ENCODE measurements at regions not wholly inside any gene's neighbourhood (a gene's known extent, or its start where the extent isn't known, plus 50 kb on each side); places are given as distances from the start of the nearest gene placed in this dataset.

- no peak for TF ChIP-seq EZH2 (IDR thresholded peaks at IDR 0.05; ENCODE audit: borderline replicate concordance, low read length)
- TF ChIP-seq, protein P1, sequence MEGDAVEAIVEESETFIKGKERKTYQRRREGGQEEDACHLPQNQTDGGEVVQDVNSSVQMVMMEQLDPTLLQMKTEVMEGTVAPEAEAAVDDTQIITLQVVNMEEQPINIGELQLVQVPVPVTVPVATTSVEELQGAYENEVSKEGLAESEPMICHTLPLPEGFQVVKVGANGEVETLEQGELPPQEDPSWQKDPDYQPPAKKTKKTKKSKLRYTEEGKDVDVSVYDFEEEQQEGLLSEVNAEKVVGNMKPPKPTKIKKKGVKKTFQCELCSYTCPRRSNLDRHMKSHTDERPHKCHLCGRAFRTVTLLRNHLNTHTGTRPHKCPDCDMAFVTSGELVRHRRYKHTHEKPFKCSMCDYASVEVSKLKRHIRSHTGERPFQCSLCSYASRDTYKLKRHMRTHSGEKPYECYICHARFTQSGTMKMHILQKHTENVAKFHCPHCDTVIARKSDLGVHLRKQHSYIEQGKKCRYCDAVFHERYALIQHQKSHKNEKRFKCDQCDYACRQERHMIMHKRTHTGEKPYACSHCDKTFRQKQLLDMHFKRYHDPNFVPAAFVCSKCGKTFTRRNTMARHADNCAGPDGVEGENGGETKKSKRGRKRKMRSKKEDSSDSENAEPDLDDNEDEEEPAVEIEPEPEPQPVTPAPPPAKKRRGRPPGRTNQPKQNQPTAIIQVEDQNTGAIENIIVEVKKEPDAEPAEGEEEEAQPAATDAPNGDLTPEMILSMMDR (conservative IDR thresholded peaks at IDR 0.05 in 1 of 2, IDR thresholded peaks at IDR 0.05 in 1 of 2; ENCODE audit: extremely low read depth in 1 of 2, insufficient read depth in 1 of 2, low read depth in 1 of 2, low read length in 2 of 2): no peak
Measured at GRCh38 chr13:105312906-105313305, 1222.6 kb downstream of the EFNB2 start.

All from mammary epithelial cell (primary cell).